ENCODE measurements at regions not wholly inside any gene's neighbourhood (a gene's known extent, or its start where the extent isn't known, plus 50 kb on each side); places are given as distances from the start of the nearest gene placed in this dataset.

GRCh38 chr2:221002101-221002685 lies 569.9 kb downstream of the EPHA4 start:
- ATAC-seq (replicated peaks; ENCODE audit: extremely low read depth, poor library complexity, severe bottlenecking) (no peak), DNase-seq (ENCODE audit: low spot score in 2 of 2) (no peak)
- Mint-ChIP-seq H3K27ac (ENCODE audit: low read depth) (no peak overlapping the region), H3K9me3 (no peaks in the 10 kb centered on the region), H3K4me1 (no peaks in the 10 kb centered on the region), H3K4me3 (no peak overlapping the region), H3K27me3 (no peaks in the 10 kb centered on the region), H3K36me3 (ENCODE audit: insufficient read depth) (no peaks in the 10 kb centered on the region)

- Mint-ChIP-seq H3K27ac (ENCODE audit: low read depth) (no peak overlapping the region), H3K9me3 (no peaks in the 10 kb centered on the region), H3K36me3 (ENCODE audit: insufficient read depth) (no peaks in the 10 kb centered on the region), H3K4me3 (no peak overlapping the region), H3K27me3 (no peaks in the 10 kb centered on the region), H3K4me1 (no peaks in the 10 kb centered on the region)
- DNase-seq (ENCODE audit: low spot score in 2 of 2) (no peak), ATAC-seq (replicated peaks; ENCODE audit: extremely low read depth, poor library complexity, severe bottlenecking) (no peak)
Measured at GRCh38 chr2:221005338-221005737, 566.8 kb downstream of the EPHA4 start.

GRCh38 chr2:221006084-221006483 lies 566.0 kb downstream of the EPHA4 start:
- ATAC-seq (replicated peaks; ENCODE audit: extremely low read depth, poor library complexity, severe bottlenecking), result no peak
- no peaks in the 10 kb centered on the region for H3K4me1 Mint-ChIP-seq

GRCh38 chr2:221016551-221016950 lies 555.6 kb downstream of the EPHA4 start:
- H3K27me3 Mint-ChIP-seq, result peaks cover 2% of the 10 kb centered on the region
- ATAC-seq (replicated peaks; ENCODE audit: extremely low read depth, poor library complexity, severe bottlenecking), result no peak
- no peaks in the 10 kb centered on the region for H3K36me3 Mint-ChIP-seq (ENCODE audit: insufficient read depth)
- no peaks in the 10 kb centered on the region for H3K4me1 Mint-ChIP-seq
- H3K9me3 Mint-ChIP-seq, result no peaks in the 10 kb centered on the region
- no peak overlapping the region for H3K27ac Mint-ChIP-seq (ENCODE audit: low read depth)
- no peak for DNase-seq (ENCODE audit: low spot score in 2 of 2)
- H3K4me3 Mint-ChIP-seq, result no peak overlapping the region

More at GRCh38 chr2:221006084-221006483, 566.0 kb downstream of the EPHA4 start:
- no peak overlapping the region for H3K27ac Mint-ChIP-seq (ENCODE audit: low read depth)
- H3K27me3 Mint-ChIP-seq, result no peaks in the 10 kb centered on the region
- H3K36me3 Mint-ChIP-seq (ENCODE audit: insufficient read depth), result no peaks in the 10 kb centered on the region
- H3K4me3 Mint-ChIP-seq, result no peak overlapping the region
- no peaks in the 10 kb centered on the region for H3K9me3 Mint-ChIP-seq
- DNase-seq (ENCODE audit: low spot score in 2 of 2), result no peak

GRCh38 chr2:221018262-221018661 lies 553.8 kb downstream of the EPHA4 start:
- Mint-ChIP-seq H3K4me1 (no peaks in the 10 kb centered on the region), H3K9me3 (no peaks in the 10 kb centered on the region), H3K4me3 (no peak overlapping the region), H3K27ac (ENCODE audit: low read depth) (no peak overlapping the region), H3K36me3 (ENCODE audit: insufficient read depth) (no peaks in the 10 kb centered on the region), H3K27me3 (peaks cover 19% of the 10 kb centered on the region)
- ATAC-seq (replicated peaks; ENCODE audit: extremely low read depth, poor library complexity, severe bottlenecking), result no peak
- DNase-seq (ENCODE audit: low spot score in 2 of 2), result no peak

- Mint-ChIP-seq H3K4me3 (no peak overlapping the region), H3K27ac (ENCODE audit: low read depth) (no peak overlapping the region), H3K9me3 (no peaks in the 10 kb centered on the region), H3K4me1 (no peaks in the 10 kb centered on the region), H3K36me3 (ENCODE audit: insufficient read depth) (no peaks in the 10 kb centered on the region), H3K27me3 (peaks cover 32% of the 10 kb centered on the region)
- ATAC-seq (replicated peaks; ENCODE audit: extremely low read depth, poor library complexity, severe bottlenecking) (no peak), DNase-seq (ENCODE audit: low spot score in 2 of 2) (no peak)
Measured at GRCh38 chr2:221019668-221020067, 552.4 kb downstream of the EPHA4 start.

GRCh38 chr2:221022554-221022953 lies 549.5 kb downstream of the EPHA4 start:
- DNase-seq (ENCODE audit: low spot score in 2 of 2) (no peak), ATAC-seq (replicated peaks; ENCODE audit: extremely low read depth, poor library complexity, severe bottlenecking) (no peak)
- H3K4me1 Mint-ChIP-seq, result no peaks in the 10 kb centered on the region
- H3K4me3 Mint-ChIP-seq, result no peak overlapping the region
- peaks cover 53% of the 10 kb centered on the region for H3K27me3 Mint-ChIP-seq
- no peak overlapping the region for H3K27ac Mint-ChIP-seq (ENCODE audit: low read depth)
- no peaks in the 10 kb centered on the region for H3K9me3 Mint-ChIP-seq
- no peaks in the 10 kb centered on the region for H3K36me3 Mint-ChIP-seq (ENCODE audit: insufficient read depth)

- Mint-ChIP-seq H3K36me3 (ENCODE audit: insufficient read depth) (no peaks in the 10 kb centered on the region), H3K27ac (ENCODE audit: low read depth) (no peak overlapping the region), H3K4me1 (no peaks in the 10 kb centered on the region), H3K27me3 (peaks cover 55% of the 10 kb centered on the region), H3K4me3 (no peak overlapping the region), H3K9me3 (no peaks in the 10 kb centered on the region)
- DNase-seq (ENCODE audit: low spot score in 2 of 2), result no peak
- no peak for ATAC-seq (replicated peaks; ENCODE audit: extremely low read depth, poor library complexity, severe bottlenecking)
Measured at GRCh38 chr2:221025398-221025797, 546.7 kb downstream of the EPHA4 start.

GRCh38 chr2:221034026-221034701 lies 537.9 kb downstream of the EPHA4 start:
- H3K27ac Mint-ChIP-seq (ENCODE audit: low read depth), result no peak overlapping the region
- no peaks in the 10 kb centered on the region for H3K9me3 Mint-ChIP-seq
- ATAC-seq (replicated peaks; ENCODE audit: extremely low read depth, poor library complexity, severe bottlenecking) (no peak), DNase-seq (ENCODE audit: low spot score in 2 of 2) (no peak)
- H3K36me3 Mint-ChIP-seq (ENCODE audit: insufficient read depth), result no peaks in the 10 kb centered on the region
- H3K4me3 Mint-ChIP-seq, result no peak overlapping the region
- H3K4me1 Mint-ChIP-seq, result no peaks in the 10 kb centered on the region
- H3K27me3 Mint-ChIP-seq, result peaks cover 34% of the 10 kb centered on the region

- Mint-ChIP-seq H3K27ac (ENCODE audit: low read depth) (no peak overlapping the region), H3K36me3 (ENCODE audit: insufficient read depth) (no peaks in the 10 kb centered on the region), H3K27me3 (peaks cover 34% of the 10 kb centered on the region), H3K4me1 (no peaks in the 10 kb centered on the region), H3K9me3 (no peaks in the 10 kb centered on the region), H3K4me3 (no peak overlapping the region)
- DNase-seq (ENCODE audit: low spot score in 2 of 2), result no peak
- no peak for ATAC-seq (replicated peaks; ENCODE audit: extremely low read depth, poor library complexity, severe bottlenecking)
Measured at GRCh38 chr2:221034973-221035372, 537.1 kb downstream of the EPHA4 start.

- H3K4me1 Mint-ChIP-seq, result no peaks in the 10 kb centered on the region
- no peaks in the 10 kb centered on the region for H3K27me3 Mint-ChIP-seq
- H3K36me3 Mint-ChIP-seq (ENCODE audit: insufficient read depth), result no peaks in the 10 kb centered on the region
- ATAC-seq (replicated peaks; ENCODE audit: extremely low read depth, poor library complexity, severe bottlenecking) (no peak), DNase-seq (ENCODE audit: low spot score in 2 of 2) (no peak)
- H3K9me3 Mint-ChIP-seq, result no peaks in the 10 kb centered on the region
- H3K27ac Mint-ChIP-seq (ENCODE audit: low read depth), result no peak overlapping the region
- H3K4me3 Mint-ChIP-seq, result no peak overlapping the region
Measured at GRCh38 chr2:221042926-221043325, 529.2 kb downstream of the EPHA4 start.

- H3K36me3 Mint-ChIP-seq (ENCODE audit: insufficient read depth), result no peaks in the 10 kb centered on the region
- no peak overlapping the region for H3K4me3 Mint-ChIP-seq
- H3K9me3 Mint-ChIP-seq, result no peaks in the 10 kb centered on the region
- H3K27me3 Mint-ChIP-seq, result no peaks in the 10 kb centered on the region
- no peak for DNase-seq (ENCODE audit: low spot score in 2 of 2)
- ATAC-seq (replicated peaks; ENCODE audit: extremely low read depth, poor library complexity, severe bottlenecking), result no peak
- no peak overlapping the region for H3K27ac Mint-ChIP-seq (ENCODE audit: low read depth)
- H3K4me1 Mint-ChIP-seq, result no peaks in the 10 kb centered on the region
Measured at GRCh38 chr2:221044781-221045180, 527.3 kb downstream of the EPHA4 start.

GRCh38 chr2:221050020-221050795 lies 521.9 kb downstream of the EPHA4 start:
- Mint-ChIP-seq H3K9me3 (no peaks in the 10 kb centered on the region), H3K36me3 (ENCODE audit: insufficient read depth) (no peaks in the 10 kb centered on the region), H3K4me3 (no peak overlapping the region), H3K27ac (ENCODE audit: low read depth) (no peak overlapping the region), H3K4me1 (no peaks in the 10 kb centered on the region), H3K27me3 (no peaks in the 10 kb centered on the region)
- DNase-seq (ENCODE audit: low spot score in 2 of 2) (no peak), ATAC-seq (replicated peaks; ENCODE audit: extremely low read depth, poor library complexity, severe bottlenecking) (no peak)

Measured in central memory CD8-positive, alpha-beta T cell (primary cell).